Mesendoderm (in vitro differentiated cells): ENCODE measurements at regions not wholly inside any gene's neighbourhood (a gene's known extent, or its start where the extent isn't known, plus 50 kb on each side); places are given as distances from the start of the nearest gene placed in this dataset.
A peak's percentile ranks its signal among the peaks of the same experiment; 100 is the strongest.

Experiments
- DNase-seq: peaks from one replicate; pipeline ENCODE4 v3.0.0; 2013
- H2AK5ac ChIP-seq: 2 replicates; pipeline ENCODE4 v1.6.1; 2013; ENCODE audit warnings: low read length, inconsistent platforms
- H2BK120ac ChIP-seq: 2 replicates; pipeline ENCODE4 v1.6.1; 2013; ENCODE audit warnings: low read depth, mild to moderate bottlenecking, low read length, moderate library complexity, mixed read lengths
- H2BK15ac ChIP-seq: replicated peaks from 2 replicates; pipeline ENCODE4 v1.6.1; 2013; ENCODE audit warnings: low read depth, mild to moderate bottlenecking, moderate library complexity
- H2BK5ac ChIP-seq: 2 replicates; pipeline ENCODE4 v1.6.1; 2013; ENCODE audit warnings: low read length, inconsistent platforms
- H3K18ac ChIP-seq: 2 replicates; pipeline ENCODE4 v1.6.1; 2013; ENCODE audit warnings: mild to moderate bottlenecking, low read length, mixed read lengths
- H3K23ac ChIP-seq: one replicate; pipeline ENCODE4 v1.6.1; 2013; ENCODE audit warnings: low read length
- H3K27ac ChIP-seq: 2 replicates; pipeline ENCODE4 v1.5.1; 2013; ENCODE audit warnings: low read depth, mild to moderate bottlenecking, inconsistent platforms, low read length, moderate library complexity
- H3K27me3 ChIP-seq: 2 replicates; pipeline ENCODE4 v1.6.1; 2013; ENCODE audit warnings: low read length, control low read depth, mild to moderate bottlenecking, inconsistent platforms; ENCODE audit not compliant: insufficient read depth, poor library complexity
- H3K36me3 ChIP-seq: 2 replicates; pipeline ENCODE4 v1.6.1; 2013; ENCODE audit warnings: low read length, inconsistent platforms; ENCODE audit not compliant: control insufficient read depth, insufficient read depth
- H3K4ac ChIP-seq: one replicate; pipeline ENCODE4 v1.6.1; 2013; ENCODE audit warnings: low read depth, mild to moderate bottlenecking, low read length, moderate library complexity
- H3K4me1 ChIP-seq: 2 replicates; pipeline ENCODE4 v1.6.1; 2013; ENCODE audit warnings: low read depth, low read length, inconsistent platforms; ENCODE audit not compliant: control insufficient read depth
- H3K4me2 ChIP-seq: 2 replicates; pipeline ENCODE4 v1.6.1; 2013; ENCODE audit warnings: low read length
- H3K4me3 ChIP-seq: 2 replicates; pipeline ENCODE4 v1.5.1; 2013; ENCODE audit warnings: mild to moderate bottlenecking, low read length
- H3K56ac ChIP-seq: one replicate; pipeline ENCODE4 v1.6.1; 2013; ENCODE audit warnings: low read length
- H3K79me1 ChIP-seq: 2 replicates; pipeline ENCODE4 v1.6.1; 2013; ENCODE audit warnings: low read length, inconsistent platforms
- H3K79me2 ChIP-seq: 2 replicates; pipeline ENCODE4 v1.6.1; 2013; ENCODE audit warnings: mild to moderate bottlenecking, low read length; ENCODE audit not compliant: control insufficient read depth, insufficient read depth
- H3K9ac ChIP-seq: 2 replicates; pipeline ENCODE4 v1.6.1; 2013; ENCODE audit warnings: low read length, inconsistent platforms
- H4K5ac ChIP-seq: one replicate; pipeline ENCODE4 v1.6.1; 2013; ENCODE audit warnings: low read length
- H4K8ac ChIP-seq: one replicate; pipeline ENCODE4 v1.6.1; 2013; ENCODE audit warnings: low read depth, mild to moderate bottlenecking, control low read depth, low read length, moderate library complexity
- WGBS: extraction: QIAGEN DNeasy Blood & Tissue Kit; methylation state at CpG from one replicate; pipeline ENCODE4 v1.1.7; 2013; ENCODE audit warnings: low lambda C conversion rate, missing lambda C conversion rate; ENCODE audit not compliant: insufficient coverage; ENCODE audit errors: extremely low coverage; 5-methylcytosine and 5-hydroxymethylcytosine counted together

DNA sequence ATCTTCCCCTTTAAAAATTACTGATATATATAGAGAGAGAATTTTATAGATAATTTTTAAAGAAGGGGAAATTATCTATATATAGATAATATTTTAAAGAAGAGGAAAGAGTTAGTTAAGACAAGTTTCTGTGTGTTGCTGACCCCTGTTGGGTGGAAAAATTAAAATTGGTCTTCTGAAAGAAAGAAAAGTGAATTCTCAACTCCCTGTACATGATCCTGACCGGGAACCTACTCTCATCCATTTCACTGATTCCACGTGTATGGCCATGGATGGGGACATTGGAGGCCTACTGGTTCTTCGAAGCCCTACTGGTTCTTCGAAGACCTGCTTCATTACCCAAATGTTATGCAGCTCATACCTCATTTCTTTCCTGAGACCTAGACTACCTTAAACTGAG lies 53.0 kb upstream of the TCF21 start:
- Histone ChIP-seq H2AK5ac (no peak overlapping the region), H4K5ac (no peak overlapping the region), H2BK5ac (no peak overlapping the region), H3K4me2 (no peak overlapping the region), H3K79me1 (no peaks in the 10 kb centered on the region), H3K36me3 (no peaks in the 10 kb centered on the region), H3K4me1 (no peaks in the 10 kb centered on the region), H4K8ac (no peak overlapping the region), H3K9ac (no peak overlapping the region), H3K18ac (no peak overlapping the region), H3K27ac (no peak overlapping the region), H2BK120ac (no peak overlapping the region), H3K27me3 (no peaks in the 10 kb centered on the region), H3K23ac (no peak overlapping the region), H2BK15ac (no peak overlapping the region), H3K79me2 (no peaks in the 10 kb centered on the region), H3K4ac (no peak overlapping the region), H3K56ac (no peak overlapping the region), H3K4me3 (no peak overlapping the region)
- DNase-seq = no peak
- no CpG with 5 or more reads among the region's 4 CpGs for WGBS

DNA sequence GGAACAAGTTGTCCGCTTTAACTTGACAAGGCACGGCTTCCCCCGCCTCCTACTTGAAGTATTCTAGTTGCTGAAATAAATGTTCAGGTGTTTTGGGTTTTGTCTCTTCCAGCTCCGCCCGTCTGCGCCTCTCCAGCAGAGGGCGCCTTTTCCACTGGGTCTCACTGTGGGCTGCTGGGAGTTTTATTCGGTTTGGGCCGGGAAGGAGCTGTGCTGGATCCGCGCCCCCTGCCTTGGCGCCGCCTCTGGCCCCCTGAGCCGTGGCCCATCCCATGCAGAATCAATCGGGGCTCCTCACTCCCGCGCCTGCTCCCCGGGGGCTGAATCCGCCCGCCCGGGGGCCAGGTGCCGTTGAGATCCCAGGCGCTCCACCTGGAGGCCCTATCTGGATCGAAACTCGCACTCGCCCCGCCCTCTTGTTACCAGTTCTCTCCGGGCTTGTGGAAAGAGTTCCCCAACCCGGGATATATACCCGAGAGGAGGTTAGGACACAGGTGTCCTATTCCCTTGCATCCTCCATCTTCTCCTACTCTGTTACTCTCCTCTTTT lies 51.0 kb upstream of the TCF21 start:
- Histone ChIP-seq H3K79me2 (no peaks in the 10 kb centered on the region), H3K27ac (no peak overlapping the region), H2BK15ac (no peak overlapping the region), H3K79me1 (no peaks in the 10 kb centered on the region), H3K23ac (no peak overlapping the region), H3K9ac (peak overlapping the region; percentile 71), H3K36me3 (no peaks in the 10 kb centered on the region), H3K4ac (no peak overlapping the region), H4K5ac (no peak overlapping the region), H2AK5ac (no peak overlapping the region), H3K56ac (peak overlapping the region; percentile 85), H2BK120ac (no peak overlapping the region), H4K8ac (peak overlapping the region; percentile 16), H2BK5ac (peak overlapping the region; percentile 50), H3K4me3 (peak overlapping the region; percentile 49), H3K4me1 (no peaks in the 10 kb centered on the region), H3K27me3 (no peaks in the 10 kb centered on the region), H3K18ac (peak overlapping the region; percentile 76), H3K4me2 (peak overlapping the region; percentile 46)
- peak; percentile 88 for DNase-seq
- no CpG with 5 or more reads among the region's 30 CpGs for WGBS
